Cardiac muscle cell (in vitro differentiated cells and primary cell): ENCODE measurements at regions not wholly inside any gene's neighbourhood (a gene's known extent, or its start where the extent isn't known, plus 50 kb on each side); places are given as distances from the start of the nearest gene placed in this dataset.

ENCODE experiments used
- DNase-seq, 2 donors: peaks; one replicate each; pipeline versions ENCODE4 v3.0.0 to v3.0.0-alpha.2; 2010 to 2017; ENCODE audit warnings: low read depth in 1 of 2, low spot score in 1 of 2
- H3K27ac ChIP-seq: fragments of 200-600 bp; sonication (generic); 2 replicates; pipeline ENCODE4 v1.5.1; 2016
- H3K27me3 ChIP-seq: fragments of 200-600 bp; sonication (generic); 2 replicates; pipeline ENCODE4 v1.6.0; 2016; ENCODE audit warnings: control low read depth
- H3K36me3 ChIP-seq: fragments of 200-600 bp; sonication (generic); 2 replicates; pipeline ENCODE4 v1.5.1; 2016; ENCODE audit warnings: control low read depth
- H3K4me1 ChIP-seq: fragments of 200-600 bp; sonication (generic); 2 replicates; pipeline ENCODE4 v1.8.1; 2017; ENCODE audit warnings: low read depth, mild to moderate bottlenecking, mixed run types
- H3K4me3 ChIP-seq: fragments of 200-600 bp; sonication (generic); 2 replicates; pipeline ENCODE4 v1.5.1; 2016; ENCODE audit warnings: mild to moderate bottlenecking
- H3K9me3 ChIP-seq: fragments of 200-600 bp; sonication (generic); 2 replicates; pipeline ENCODE4 v1.5.1; 2017; ENCODE audit warnings: low read depth, mild to moderate bottlenecking, control low read depth
- TF ChIP-seq, protein P1 (sequence below): IDR thresholded peaks from 2 replicates; pipeline ENCODE4 v1.5.1; 2012; ENCODE audit warnings: low read depth, mild to moderate bottlenecking, low read length

DNA sequence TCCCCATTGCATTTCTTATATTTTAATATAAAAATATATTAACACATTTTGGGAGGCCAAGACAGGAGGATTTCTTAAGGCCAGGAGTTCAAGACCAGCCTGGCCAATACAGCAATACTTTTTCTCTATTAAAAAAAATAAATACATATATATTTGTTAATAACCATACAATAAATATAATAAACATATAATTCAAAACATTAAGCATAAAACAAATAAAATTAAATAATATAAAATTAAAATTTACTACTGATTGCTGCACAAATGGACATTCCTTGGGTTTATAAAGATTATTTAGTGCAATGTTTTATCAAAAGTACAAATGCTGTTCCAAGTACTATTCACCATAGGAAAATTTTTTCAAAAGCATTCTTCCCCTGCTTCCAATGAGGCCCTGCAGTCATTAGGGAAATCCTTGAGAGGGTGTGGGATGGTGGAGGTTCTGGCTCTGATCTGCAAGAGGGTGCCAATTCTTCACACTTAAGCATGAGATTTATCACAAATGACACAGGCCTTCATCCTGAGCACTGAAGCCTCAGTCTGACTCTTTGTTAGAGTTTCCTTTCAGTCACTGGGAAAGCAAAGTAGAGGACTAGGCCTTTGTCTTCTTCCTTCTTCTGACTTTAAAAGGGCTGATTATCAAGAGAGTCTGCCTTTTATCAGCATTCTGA is 596.7 kb downstream of the EPM2A start:
- TF ChIP-seq, protein P1, sequence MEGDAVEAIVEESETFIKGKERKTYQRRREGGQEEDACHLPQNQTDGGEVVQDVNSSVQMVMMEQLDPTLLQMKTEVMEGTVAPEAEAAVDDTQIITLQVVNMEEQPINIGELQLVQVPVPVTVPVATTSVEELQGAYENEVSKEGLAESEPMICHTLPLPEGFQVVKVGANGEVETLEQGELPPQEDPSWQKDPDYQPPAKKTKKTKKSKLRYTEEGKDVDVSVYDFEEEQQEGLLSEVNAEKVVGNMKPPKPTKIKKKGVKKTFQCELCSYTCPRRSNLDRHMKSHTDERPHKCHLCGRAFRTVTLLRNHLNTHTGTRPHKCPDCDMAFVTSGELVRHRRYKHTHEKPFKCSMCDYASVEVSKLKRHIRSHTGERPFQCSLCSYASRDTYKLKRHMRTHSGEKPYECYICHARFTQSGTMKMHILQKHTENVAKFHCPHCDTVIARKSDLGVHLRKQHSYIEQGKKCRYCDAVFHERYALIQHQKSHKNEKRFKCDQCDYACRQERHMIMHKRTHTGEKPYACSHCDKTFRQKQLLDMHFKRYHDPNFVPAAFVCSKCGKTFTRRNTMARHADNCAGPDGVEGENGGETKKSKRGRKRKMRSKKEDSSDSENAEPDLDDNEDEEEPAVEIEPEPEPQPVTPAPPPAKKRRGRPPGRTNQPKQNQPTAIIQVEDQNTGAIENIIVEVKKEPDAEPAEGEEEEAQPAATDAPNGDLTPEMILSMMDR = no peak
- H3K9me3 ChIP-seq = no peaks in the 10 kb centered on the region
- peak in 1 of 2 donors; percentile 23 for DNase-seq
- peak overlapping the region; percentile 91 for H3K27ac ChIP-seq
- no peak overlapping the region for H3K4me3 ChIP-seq
- no peaks in the 10 kb centered on the region for H3K36me3 ChIP-seq
- H3K4me1 ChIP-seq = peaks cover 15% of the 10 kb centered on the region
- H3K27me3 ChIP-seq = no peaks in the 10 kb centered on the region

DNA sequence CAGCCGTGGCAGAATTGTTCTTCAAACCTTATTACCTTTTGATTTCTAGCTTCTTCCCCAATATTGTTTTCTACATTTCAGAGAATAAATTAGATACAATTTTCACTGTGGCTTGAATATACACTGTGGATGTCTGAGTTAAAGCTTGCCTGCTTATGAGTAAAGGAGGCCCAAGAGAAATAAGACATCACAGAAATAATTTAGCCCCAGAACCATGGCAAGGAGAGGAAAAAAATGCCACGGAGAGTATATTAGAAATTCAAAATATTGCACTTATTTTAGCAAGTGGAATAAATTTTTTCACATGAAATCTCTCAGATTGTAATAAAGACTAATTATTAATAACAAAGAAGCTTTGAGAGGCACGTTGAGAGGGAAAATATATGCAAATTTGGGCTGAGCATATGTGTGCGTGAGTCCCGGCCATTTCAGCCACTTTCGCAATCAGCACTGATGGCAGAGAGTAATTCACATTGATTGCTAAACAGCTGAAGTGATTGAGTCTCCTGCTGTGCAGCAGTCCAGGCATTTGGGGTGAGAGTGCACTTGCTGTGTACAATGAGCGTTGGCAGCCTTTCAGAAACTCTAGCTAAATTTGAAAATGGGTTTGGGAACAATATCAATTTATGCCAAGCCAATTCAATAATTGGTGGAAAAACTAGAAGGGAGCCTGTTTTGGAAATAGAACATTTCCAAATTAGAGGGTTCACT is 596.0 kb downstream of the EPM2A start:
- Histone ChIP-seq H3K36me3 (no peaks in the 10 kb centered on the region), H3K27ac (peak overlapping the region; percentile 91), H3K4me3 (no peak overlapping the region), H3K4me1 (peaks cover 15% of the 10 kb centered on the region), H3K9me3 (no peaks in the 10 kb centered on the region), H3K27me3 (no peaks in the 10 kb centered on the region)
- TF ChIP-seq, protein P1 = no peak
- peak in 1 of 2 donors; percentile 38 for DNase-seq

- no peaks in the 10 kb centered on the region for H3K27me3 ChIP-seq
- TF ChIP-seq, protein P1 = no peak
- no peak for DNase-seq
- no peak overlapping the region for H3K4me3 ChIP-seq
- no peaks in the 10 kb centered on the region for H3K9me3 ChIP-seq
- H3K4me1 ChIP-seq = peaks cover 15% of the 10 kb centered on the region
- no peaks in the 10 kb centered on the region for H3K36me3 ChIP-seq
- no peak overlapping the region for H3K27ac ChIP-seq
These were observed 595.4 kb downstream of the EPM2A start for GRCh38 chr6:145139895-145140294.

GRCh38 chr6:145141572-145141971 is 593.7 kb downstream of the EPM2A start:
- no peak overlapping the region for H3K4me3 ChIP-seq
- H3K36me3 ChIP-seq = no peaks in the 10 kb centered on the region
- no peak for DNase-seq
- no peaks in the 10 kb centered on the region for H3K27me3 ChIP-seq
- H3K27ac ChIP-seq = no peak overlapping the region
- peaks cover 15% of the 10 kb centered on the region for H3K4me1 ChIP-seq
- TF ChIP-seq, protein P1 = no peak
- H3K9me3 ChIP-seq = no peaks in the 10 kb centered on the region

- Histone ChIP-seq H3K4me1 (peaks cover 18% of the 10 kb centered on the region), H3K4me3 (no peak overlapping the region), H3K27ac (no peak overlapping the region)
These were observed 592.4 kb downstream of the EPM2A start for GRCh38 chr6:145142958-145143357.

More at GRCh38 chr6:145142958-145143357, 592.4 kb downstream of the EPM2A start:
- Histone ChIP-seq H3K27me3 (no peaks in the 10 kb centered on the region), H3K36me3 (no peaks in the 10 kb centered on the region), H3K9me3 (no peaks in the 10 kb centered on the region)
- DNase-seq = no peak
- TF ChIP-seq, protein P1 = no peak
